Cardiac fibroblast (primary cell): ENCODE measurements at regions not wholly inside any gene's neighbourhood (a gene's known extent, or its start where the extent isn't known, plus 50 kb on each side); places are given as distances from the start of the nearest gene placed in this dataset.

Source experiments
- DNase-seq, 2 donors: peaks; one replicate each; pipeline versions ENCODE4 v3.0.0 to v3.0.0-alpha.2; 2010; ENCODE audit warnings: low read depth in 2 of 2
- H3K4me3 ChIP-seq, 2 donors: replicated peaks in 1 of 2; 1 replicate in 1 of 2; 2 replicates in 1 of 2; pipeline ENCODE4 v1.5.1; 2011; ENCODE audit warnings: low read depth in 2 of 2, low read length in 2 of 2, mild to moderate bottlenecking in 2 of 2, moderate library complexity in 1 of 2
- TF ChIP-seq, protein P1 (sequence below): IDR thresholded peaks from one replicate; pipeline ENCODE4 v1.5.1; 2011; ENCODE audit warnings: low read depth, mild to moderate bottlenecking, low read length, inconsistent platforms

DNA sequence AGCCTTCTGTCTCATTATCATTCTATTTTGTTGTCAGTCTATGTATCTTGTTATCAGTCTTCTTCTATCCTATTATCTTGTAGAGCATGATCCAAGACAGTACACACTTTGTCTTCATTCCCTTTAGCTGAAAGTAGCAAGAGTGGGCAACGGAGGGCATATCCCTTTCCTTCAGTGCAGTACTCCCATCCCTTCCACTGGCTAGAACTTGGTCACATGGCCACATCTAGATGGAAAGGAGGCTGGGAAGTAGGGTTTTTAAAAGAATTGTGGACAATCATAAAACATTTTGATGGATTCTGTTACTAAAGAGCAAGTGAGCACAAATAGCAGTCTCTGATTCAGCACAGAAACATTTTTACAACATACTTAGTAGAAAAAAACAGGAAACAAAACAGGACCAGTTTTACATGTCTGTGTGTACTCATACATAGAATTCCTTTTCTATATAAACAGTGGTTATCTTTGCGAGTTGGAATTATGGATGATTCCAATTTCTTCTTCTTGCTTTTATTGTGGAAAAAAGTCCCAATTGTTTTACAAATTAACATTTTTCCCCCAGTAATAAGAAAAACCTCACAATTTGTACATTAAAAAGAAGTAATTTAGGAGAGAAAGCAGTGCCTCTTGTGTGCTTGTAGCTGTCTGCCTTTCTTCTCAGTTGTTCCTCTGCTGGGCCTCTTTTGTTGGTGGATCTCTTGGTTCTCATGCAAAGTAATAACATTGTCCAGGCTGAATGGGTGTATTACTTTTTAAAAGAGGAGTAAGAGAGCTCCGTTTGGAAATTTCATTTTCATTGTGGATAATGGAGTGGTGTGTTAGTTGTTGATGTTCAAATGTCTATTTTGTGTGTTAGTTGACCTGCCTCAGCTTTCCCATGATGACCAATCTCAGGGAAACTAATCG lies 410.9 kb upstream of the TRPC7 start:
- H3K4me3 ChIP-seq: no peak overlapping the region
- DNase-seq: peak in 1 of 2 donors; percentile 36
- TF ChIP-seq, protein P1, sequence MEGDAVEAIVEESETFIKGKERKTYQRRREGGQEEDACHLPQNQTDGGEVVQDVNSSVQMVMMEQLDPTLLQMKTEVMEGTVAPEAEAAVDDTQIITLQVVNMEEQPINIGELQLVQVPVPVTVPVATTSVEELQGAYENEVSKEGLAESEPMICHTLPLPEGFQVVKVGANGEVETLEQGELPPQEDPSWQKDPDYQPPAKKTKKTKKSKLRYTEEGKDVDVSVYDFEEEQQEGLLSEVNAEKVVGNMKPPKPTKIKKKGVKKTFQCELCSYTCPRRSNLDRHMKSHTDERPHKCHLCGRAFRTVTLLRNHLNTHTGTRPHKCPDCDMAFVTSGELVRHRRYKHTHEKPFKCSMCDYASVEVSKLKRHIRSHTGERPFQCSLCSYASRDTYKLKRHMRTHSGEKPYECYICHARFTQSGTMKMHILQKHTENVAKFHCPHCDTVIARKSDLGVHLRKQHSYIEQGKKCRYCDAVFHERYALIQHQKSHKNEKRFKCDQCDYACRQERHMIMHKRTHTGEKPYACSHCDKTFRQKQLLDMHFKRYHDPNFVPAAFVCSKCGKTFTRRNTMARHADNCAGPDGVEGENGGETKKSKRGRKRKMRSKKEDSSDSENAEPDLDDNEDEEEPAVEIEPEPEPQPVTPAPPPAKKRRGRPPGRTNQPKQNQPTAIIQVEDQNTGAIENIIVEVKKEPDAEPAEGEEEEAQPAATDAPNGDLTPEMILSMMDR: no peak

DNA sequence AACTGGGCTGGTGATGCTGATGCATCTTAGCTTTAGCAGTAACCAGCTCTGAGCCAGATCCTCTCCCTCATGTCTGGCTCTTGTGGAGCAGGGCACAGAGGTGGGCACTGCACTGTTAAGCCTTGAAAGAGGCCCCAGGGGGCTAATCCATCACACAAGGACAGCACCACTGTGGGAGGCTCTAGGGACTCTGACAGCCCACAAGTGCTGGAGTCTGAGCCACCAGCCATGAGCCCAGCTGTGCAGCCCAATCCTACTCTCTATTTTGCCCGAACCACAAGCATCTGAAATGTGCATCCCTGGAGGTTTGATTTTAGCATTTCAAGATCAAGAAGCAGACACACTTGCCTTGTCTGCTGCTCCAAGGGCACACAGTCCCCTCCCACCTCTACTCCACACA lies 407.1 kb upstream of the TRPC7 start:
- TF ChIP-seq, protein P1: no peak
- H3K4me3 ChIP-seq: no peak overlapping the region
- DNase-seq: no peak

DNA sequence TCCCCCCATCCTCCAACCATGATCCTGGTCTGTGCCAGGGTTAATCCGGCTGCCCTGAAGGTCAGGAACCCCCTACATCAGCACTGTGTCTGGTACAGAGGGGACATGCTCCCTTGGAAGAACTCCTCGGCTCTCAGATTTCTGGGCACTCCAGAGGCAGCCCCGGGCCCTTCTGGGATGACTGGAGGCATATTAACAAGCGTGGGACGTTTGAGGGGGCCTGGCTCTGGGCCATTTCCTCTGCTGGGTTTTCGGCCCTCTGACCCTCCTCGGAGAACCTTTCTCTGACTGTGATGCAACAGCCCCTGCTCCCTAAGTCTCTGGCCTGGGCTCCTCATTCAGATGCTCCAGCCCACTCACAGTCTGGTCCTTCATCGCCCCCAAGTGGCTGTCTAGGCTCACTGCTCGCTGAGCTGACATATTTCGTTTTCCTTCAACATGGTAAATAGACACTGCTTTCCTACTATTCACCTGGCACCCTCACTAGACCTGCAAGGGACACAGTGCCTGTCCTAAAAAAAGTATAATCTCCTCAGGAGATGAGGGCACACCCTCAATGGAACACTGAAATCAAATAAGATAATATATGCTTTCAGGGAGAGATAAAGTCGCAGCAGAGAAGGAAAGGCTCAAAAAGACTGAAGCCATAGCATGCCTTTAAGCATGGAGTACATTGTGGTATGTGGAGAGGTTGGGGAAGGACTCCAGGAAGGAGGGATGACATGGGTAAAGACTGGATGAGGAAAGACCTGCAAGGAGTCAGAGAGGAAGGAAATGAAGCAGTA lies 404.7 kb upstream of the TRPC7 start:
- H3K4me3 ChIP-seq: no peak overlapping the region
- DNase-seq: peak; percentile 80 to 81
- TF ChIP-seq, protein P1: peak; percentile 92

DNA sequence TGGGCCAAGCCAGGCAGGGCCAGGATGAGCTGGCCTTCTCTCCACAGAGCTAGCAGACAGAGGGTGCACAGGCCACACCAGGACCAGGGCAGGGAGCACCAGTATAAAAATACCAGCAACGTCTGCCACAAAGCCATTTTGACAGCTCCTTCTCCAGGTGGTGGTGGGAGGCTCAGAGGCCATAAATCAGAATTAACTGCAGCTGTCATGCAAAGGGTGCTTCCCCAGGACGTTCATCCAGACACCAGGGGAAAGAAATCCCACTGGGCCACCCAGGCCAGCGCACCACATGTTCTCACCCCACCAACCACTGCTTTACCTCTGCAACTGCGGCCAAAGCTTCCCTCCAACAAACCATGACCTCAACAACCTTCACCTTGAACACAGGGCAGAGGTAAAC lies 403.7 kb upstream of the TRPC7 start:
- no peak overlapping the region for H3K4me3 ChIP-seq
- TF ChIP-seq, protein P1: no peak
- DNase-seq: no peak

DNA sequence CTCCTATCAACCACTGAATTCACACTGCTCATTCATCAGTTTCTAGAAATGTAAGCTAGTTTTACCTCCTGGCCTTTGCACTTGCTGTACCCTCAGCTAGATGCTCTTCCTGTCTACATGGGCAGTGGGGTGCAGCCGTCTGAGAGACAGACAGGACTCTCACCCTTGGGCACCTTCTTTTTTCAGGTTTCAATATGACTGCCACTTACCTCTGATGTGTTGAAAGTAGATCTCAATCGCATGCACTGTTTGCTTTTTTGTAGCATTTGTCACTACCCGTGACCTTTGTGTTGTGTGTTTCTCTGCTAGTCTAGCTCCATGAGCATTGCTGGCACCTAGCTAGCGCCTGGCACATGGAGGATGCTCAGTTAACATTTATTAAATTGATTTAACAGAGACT lies 403.1 kb upstream of the TRPC7 start:
- DNase-seq: no peak
- no peak overlapping the region for H3K4me3 ChIP-seq
- TF ChIP-seq, protein P1: no peak

DNA sequence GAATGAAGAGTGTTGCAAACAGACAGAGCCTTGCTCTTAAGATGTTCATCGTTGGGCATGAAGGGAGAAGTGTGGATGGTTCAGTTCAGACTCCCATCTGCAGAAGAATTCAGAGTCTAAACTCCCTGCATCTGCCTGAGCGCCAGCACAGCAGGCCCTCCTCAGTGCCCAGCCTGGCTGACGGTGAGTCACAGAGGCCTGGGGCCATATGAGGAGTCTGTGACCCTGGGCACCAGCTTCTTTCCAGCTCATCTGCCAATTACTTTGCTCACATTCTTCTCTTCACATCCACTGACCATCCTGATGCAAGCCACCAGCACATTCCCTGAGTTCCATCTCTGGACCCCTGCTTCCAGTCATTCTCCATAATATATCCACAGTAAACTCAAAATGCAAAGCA lies 401.1 kb upstream of the TRPC7 start:
- DNase-seq: no peak
- TF ChIP-seq, protein P1: no peak
- H3K4me3 ChIP-seq: no peak overlapping the region
